Calu3 (cell line): ENCODE measurements at regions not wholly inside any gene's neighbourhood (a gene's known extent, or its start where the extent isn't known, plus 50 kb on each side); places are given as distances from the start of the nearest gene placed in this dataset.

Experiments
- BruUV-seq: library from RNA; stranded (reverse); fragments of 400-500 nt; replicated peaks from 2 replicates; lab custom pipeline; 2021; lab: Mats Ljungman, UMichigan
- CTCF ChIA-PET: fragments of 300-600 bp; sonication (Branson Sonifier 250); formaldehyde crosslinking; loops from one replicate; lab custom pipeline; 2022; ENCODE audit warnings: antibody characterized with exemption; lab: Charles Lee
- DNase-seq: peaks from one replicate; pipeline ENCODE4 v3.0.0; 2022
- H3K27ac Mint-ChIP-seq: one replicate; pipeline ENCODE4 v1.8.0; 2022; ENCODE audit warnings: mixed read lengths; ENCODE audit not compliant: unreplicated experiment
- H3K27me3 Mint-ChIP-seq: one replicate; pipeline ENCODE4 v1.8.0; 2022; ENCODE audit warnings: mixed read lengths; ENCODE audit not compliant: unreplicated experiment
- H3K36me3 Mint-ChIP-seq: one replicate; pipeline ENCODE4 v1.8.0; 2022; ENCODE audit warnings: mild to moderate bottlenecking, moderate library complexity, mixed read lengths; ENCODE audit not compliant: insufficient read depth, unreplicated experiment
- H3K4me1 Mint-ChIP-seq: one replicate; pipeline ENCODE4 v1.8.0; 2022; ENCODE audit warnings: mild to moderate bottlenecking, low read depth, mixed read lengths; ENCODE audit not compliant: unreplicated experiment
- H3K4me3 Mint-ChIP-seq: one replicate; pipeline ENCODE4 v1.8.0; 2022; ENCODE audit warnings: mild to moderate bottlenecking, low read depth, moderate library complexity, mixed read lengths; ENCODE audit not compliant: unreplicated experiment
- H3K9me3 Mint-ChIP-seq: one replicate; pipeline ENCODE4 v1.8.0; 2022; ENCODE audit warnings: low read depth, mixed read lengths; ENCODE audit not compliant: unreplicated experiment
- CTCF ChIP-seq: fragments of 200-600 bp; IDR thresholded peaks from one replicate; pipeline ENCODE4 v1.8.0; 2022; ENCODE audit warnings: antibody characterized with exemption; ENCODE audit not compliant: unreplicated experiment
- intact Hi-C: fragments of 100-400 bp; cut with micrococcal nuclease; formaldehyde crosslinking; loops from one replicate; pipeline ENCODE4 v1.10.0; 2022; ENCODE audit not compliant: unreplicated experiment

GRCh38 chr9:107174441-107174840 is 108.6 kb upstream of the RAD23B start:
- DNase-seq: no peak
- no peak overlapping the region for H3K27ac Mint-ChIP-seq
- H3K36me3 Mint-ChIP-seq: no peaks in the 10 kb centered on the region
- no peak overlapping the region for H3K4me3 Mint-ChIP-seq
- H3K27me3 Mint-ChIP-seq: peaks cover 8% of the 10 kb centered on the region
- no peak for TF ChIP-seq CTCF
- BruUV-seq: no TSS peak
- no peaks in the 10 kb centered on the region for H3K4me1 Mint-ChIP-seq
- no peaks in the 10 kb centered on the region for H3K9me3 Mint-ChIP-seq
- CTCF ChIA-PET: interaction anchor here (0.6 kb wide), 1 partner anchor 45 kb away, joined by 3 read pairs; no protein-coding TSS in a partner anchor
- intact Hi-C loops: loop anchor here (5.0 kb wide), 1 partner anchor 1332 kb away; no protein-coding TSS in a partner anchor

GRCh38 chr9:107175041-107175440 is 108.0 kb upstream of the RAD23B start:
- Mint-ChIP-seq H3K4me3 (no peak overlapping the region), H3K27ac (no peak overlapping the region), H3K27me3 (peaks cover 2% of the 10 kb centered on the region), H3K9me3 (no peaks in the 10 kb centered on the region), H3K36me3 (no peaks in the 10 kb centered on the region), H3K4me1 (no peaks in the 10 kb centered on the region)
- CTCF ChIA-PET: interaction anchor here (0.6 kb wide), 1 partner anchor 13 kb away, joined by 4 read pairs; no protein-coding TSS in a partner anchor
- intact Hi-C loops: no loop called here
- DNase-seq: no peak
- no peak for TF ChIP-seq CTCF
- no TSS peak for BruUV-seq

- DNase-seq: no peak
- no TSS peak for BruUV-seq
- Mint-ChIP-seq H3K27ac (no peak overlapping the region), H3K4me3 (no peak overlapping the region), H3K27me3 (no peaks in the 10 kb centered on the region), H3K9me3 (no peaks in the 10 kb centered on the region), H3K36me3 (no peaks in the 10 kb centered on the region), H3K4me1 (no peaks in the 10 kb centered on the region)
- CTCF ChIA-PET: no interaction called here
- intact Hi-C loops: no loop called here
- TF ChIP-seq CTCF: no peak
Observed at GRCh38 chr9:107175816-107176435, 107.2 kb upstream of the RAD23B start.

- Mint-ChIP-seq H3K4me1 (no peaks in the 10 kb centered on the region), H3K4me3 (no peak overlapping the region), H3K9me3 (no peaks in the 10 kb centered on the region), H3K36me3 (no peaks in the 10 kb centered on the region), H3K27ac (no peak overlapping the region), H3K27me3 (no peaks in the 10 kb centered on the region)
- TF ChIP-seq CTCF: no peak
- CTCF ChIA-PET: no interaction called here
- BruUV-seq: no TSS peak
- no peak for DNase-seq
- intact Hi-C loops: no loop called here
Observed at GRCh38 chr9:107176436-107177151, 106.5 kb upstream of the RAD23B start.
